Astrocyte (in vitro differentiated cells and primary cell): ENCODE measurements at regions not wholly inside any gene's neighbourhood (a gene's known extent, or its start where the extent isn't known, plus 50 kb on each side); places are given as distances from the start of the nearest gene placed in this dataset.

Source experiments
- DNase-seq: peaks from one replicate; pipeline ENCODE4 v3.0.0-alpha.2; 2010; ENCODE audit warnings: low read depth
- FAIRE-seq: peaks from 2 replicates; lab custom pipeline; 2011; peaks lifted over from hg19 to GRCh38; lab: Jason Lieb, UNC
- H2AFZ ChIP-seq: 2 replicates; pipeline ENCODE4 v1.6.0; 2012; ENCODE audit warnings: low read depth, low read length, inconsistent platforms
- H3K27ac ChIP-seq: 2 replicates; pipeline ENCODE4 v1.5.1; 2011; ENCODE audit warnings: low read depth, low read length, inconsistent platforms
- H3K27me3 ChIP-seq: 2 replicates; pipeline ENCODE4 v1.6.0; 2011; ENCODE audit warnings: low read length, inconsistent platforms; ENCODE audit not compliant: insufficient read depth
- H3K36me3 ChIP-seq: 2 replicates; pipeline ENCODE4 v1.5.1; 2011; ENCODE audit warnings: low read length, inconsistent platforms; ENCODE audit not compliant: insufficient read depth
- H3K4me1 ChIP-seq: 2 replicates; pipeline ENCODE4 v1.5.1; 2011; ENCODE audit warnings: low read length, inconsistent platforms; ENCODE audit not compliant: insufficient read depth
- H3K4me2 ChIP-seq: 2 replicates; pipeline ENCODE4 v1.6.0; 2012; ENCODE audit warnings: low read length, inconsistent platforms
- H3K4me3 ChIP-seq: 2 replicates; pipeline ENCODE4 v1.5.1; 2011; ENCODE audit warnings: low read depth, mild to moderate bottlenecking, low read length, inconsistent platforms; ENCODE audit not compliant: insufficient read depth
- H3K79me2 ChIP-seq: 2 replicates; pipeline ENCODE4 v1.6.0; 2012; ENCODE audit warnings: mild to moderate bottlenecking, low read length, inconsistent platforms; ENCODE audit not compliant: insufficient read depth
- H3K9ac ChIP-seq: 2 replicates; pipeline ENCODE4 v1.6.0; 2012; ENCODE audit warnings: mild to moderate bottlenecking, low read length, inconsistent platforms
- H3K9me3 ChIP-seq: 2 replicates; pipeline ENCODE4 v1.5.1; 2012; ENCODE audit warnings: low read depth, mild to moderate bottlenecking, low read length, inconsistent platforms; ENCODE audit not compliant: insufficient read depth
- H4K20me1 ChIP-seq: 2 replicates; pipeline ENCODE4 v1.6.0; 2012; ENCODE audit warnings: low read length, inconsistent platforms; ENCODE audit not compliant: insufficient read depth
- H3K27ac Mint-ChIP-seq: one replicate; pipeline ENCODE4 v1.8.0; 2021; ENCODE audit warnings: mild to moderate bottlenecking, mixed read lengths; ENCODE audit not compliant: unreplicated experiment
- H3K27me3 Mint-ChIP-seq: one replicate; pipeline ENCODE4 v1.8.0; 2021; ENCODE audit warnings: low read depth, mixed read lengths; ENCODE audit not compliant: unreplicated experiment
- H3K36me3 Mint-ChIP-seq: one replicate; pipeline ENCODE4 v1.8.0; 2021; ENCODE audit warnings: low read depth, mixed read lengths; ENCODE audit not compliant: unreplicated experiment
- H3K4me1 Mint-ChIP-seq: one replicate; pipeline ENCODE4 v1.8.0; 2021; ENCODE audit warnings: low read depth, mixed read lengths; ENCODE audit not compliant: unreplicated experiment
- H3K4me3 Mint-ChIP-seq: one replicate; pipeline ENCODE4 v1.8.0; 2021; ENCODE audit warnings: mild to moderate bottlenecking, moderate library complexity, mixed read lengths; ENCODE audit not compliant: unreplicated experiment
- H3K9me3 Mint-ChIP-seq: one replicate; pipeline ENCODE4 v1.8.0; 2021; ENCODE audit warnings: mild to moderate bottlenecking, mixed read lengths; ENCODE audit not compliant: unreplicated experiment
- CTCF ChIP-seq: IDR thresholded peaks from 2 replicates; pipeline ENCODE4 v1.5.1; 2011; ENCODE audit warnings: low read depth, mild to moderate bottlenecking, inconsistent platforms, low read length, moderate library complexity; ENCODE audit not compliant: insufficient read depth
- EZH2 ChIP-seq: IDR thresholded peaks from 2 replicates; pipeline ENCODE4 v1.6.1; 2012; ENCODE audit warnings: mild to moderate bottlenecking, low read length, inconsistent platforms; ENCODE audit not compliant: insufficient read depth

- DNase-seq (no peak), FAIRE-seq (no peak)
- Histone ChIP-seq H2AFZ (no peak overlapping the region), H3K9me3 (no peaks in the 10 kb centered on the region), H4K20me1 (no peaks in the 10 kb centered on the region), H3K27ac (no peak overlapping the region), H3K4me2 (no peak overlapping the region), H3K9ac (no peak overlapping the region), H3K4me3 (no peak overlapping the region), H3K4me1 (no peaks in the 10 kb centered on the region), H3K27me3 (no peaks in the 10 kb centered on the region), H3K79me2 (no peaks in the 10 kb centered on the region), H3K36me3 (no peaks in the 10 kb centered on the region)
- H3K4me1 Mint-ChIP-seq, result no peaks in the 10 kb centered on the region
- peaks cover 12% of the 10 kb centered on the region for H3K9me3 Mint-ChIP-seq
- TF ChIP-seq CTCF (no peak), EZH2 (no peak)
- no peaks in the 10 kb centered on the region for H3K27me3 Mint-ChIP-seq
- H3K4me3 Mint-ChIP-seq, result no peak overlapping the region
- H3K27ac Mint-ChIP-seq, result no peak overlapping the region
- H3K36me3 Mint-ChIP-seq, result no peaks in the 10 kb centered on the region
Observed at GRCh38 chr3:963255-963654, 129.6 kb upstream of the CNTN6 start.

- peaks cover 12% of the 10 kb centered on the region for H3K9me3 Mint-ChIP-seq
- H3K36me3 ChIP-seq, result no peaks in the 10 kb centered on the region
- H3K4me3 ChIP-seq, result no peak overlapping the region
- no peak for DNase-seq
- no peak for FAIRE-seq
- H3K9me3 ChIP-seq, result no peaks in the 10 kb centered on the region
- no peaks in the 10 kb centered on the region for H3K27me3 ChIP-seq
- no peaks in the 10 kb centered on the region for H3K4me1 ChIP-seq
- H3K79me2 ChIP-seq, result no peaks in the 10 kb centered on the region
- no peaks in the 10 kb centered on the region for H3K4me1 Mint-ChIP-seq
- H3K27ac Mint-ChIP-seq, result no peak overlapping the region
- no peak overlapping the region for H2AFZ ChIP-seq
- no peak overlapping the region for H3K4me2 ChIP-seq
- no peak overlapping the region for H3K27ac ChIP-seq
- no peak for TF ChIP-seq CTCF
- no peak for TF ChIP-seq EZH2
- H3K27me3 Mint-ChIP-seq, result no peaks in the 10 kb centered on the region
- no peak overlapping the region for H3K9ac ChIP-seq
- no peaks in the 10 kb centered on the region for H3K36me3 Mint-ChIP-seq
- no peaks in the 10 kb centered on the region for H4K20me1 ChIP-seq
- no peak overlapping the region for H3K4me3 Mint-ChIP-seq
Observed at GRCh38 chr3:963755-964154, 129.1 kb upstream of the CNTN6 start.

GRCh38 chr3:965826-966225 is 127.0 kb upstream of the CNTN6 start:
- TF ChIP-seq EZH2 (no peak), CTCF (no peak)
- Histone ChIP-seq H3K27ac (no peak overlapping the region), H3K4me1 (no peaks in the 10 kb centered on the region), H3K36me3 (no peaks in the 10 kb centered on the region), H3K27me3 (no peaks in the 10 kb centered on the region), H4K20me1 (no peaks in the 10 kb centered on the region), H3K4me3 (no peak overlapping the region), H2AFZ (no peak overlapping the region), H3K4me2 (no peak overlapping the region), H3K9ac (no peak overlapping the region), H3K79me2 (no peaks in the 10 kb centered on the region), H3K9me3 (no peaks in the 10 kb centered on the region)
- H3K36me3 Mint-ChIP-seq, result no peaks in the 10 kb centered on the region
- H3K4me1 Mint-ChIP-seq, result no peaks in the 10 kb centered on the region
- H3K9me3 Mint-ChIP-seq, result peaks cover 9% of the 10 kb centered on the region
- FAIRE-seq, result no peak
- H3K4me3 Mint-ChIP-seq, result no peak overlapping the region
- H3K27ac Mint-ChIP-seq, result no peak overlapping the region
- no peak for DNase-seq
- no peaks in the 10 kb centered on the region for H3K27me3 Mint-ChIP-seq
